Lower leg skin (tissue), 3 donors: ENCODE measurements at regions not wholly inside any gene's neighbourhood (a gene's known extent, or its start where the extent isn't known, plus 50 kb on each side); places are given as distances from the start of the nearest gene placed in this dataset.

Experiments used
- CTCF ChIP-seq, 3 donors: fragments of 450-650 bp; IDR thresholded peaks; one replicate each; pipeline ENCODE4 v1.5.1; 2016; ENCODE audit warnings: antibody characterized with exemption in 3 of 3, mild to moderate bottlenecking in 3 of 3, moderate library complexity in 2 of 3
- POLR2A ChIP-seq, 2 donors: fragments of 450-650 bp; IDR thresholded peaks; one replicate each; pipeline ENCODE4 v1.6.1; 2016 to 2017; ENCODE audit warnings: antibody characterized with exemption in 2 of 2, mild to moderate bottlenecking in 1 of 2, moderate library complexity in 1 of 2

GRCh38 chr12:24081092-24081529 lies 131.6 kb upstream of the SOX5 start:
- TF ChIP-seq POLR2A (IDR thresholded peaks at IDR 0.05), result no peak
- TF ChIP-seq CTCF (IDR thresholded peaks at IDR 0.05), result no peak
